Body of pancreas (tissue), 4 donors: ENCODE measurements at regions not wholly inside any gene's neighbourhood (a gene's known extent, or its start where the extent isn't known, plus 50 kb on each side); places are given as distances from the start of the nearest gene placed in this dataset.

ENCODE experiments used
- ATAC-seq: fragments of 150-250 bp; one replicate; pipeline ENCODE4 v1.9.1; 2016
- DNase-seq, 4 donors: peaks; one replicate each; pipeline ENCODE4 v3.0.0-alpha.2; 2019
- H3K27ac ChIP-seq, 4 donors: fragments of 200-600 bp; sonication (generic); 1 replicate in 3 of 4; 2 replicates in 1 of 4; pipeline versions ENCODE4 v1.5.1 to v1.6.1; 2016 to 2019; ENCODE audit warnings: mild to moderate bottlenecking in 1 of 4, mixed read lengths in 1 of 4, moderate library complexity in 1 of 4
- H3K27me3 ChIP-seq, 2 donors: fragments of 200-600 bp; sonication (generic); one replicate each; pipeline ENCODE4 v1.6.0; 2016; ENCODE audit warnings: mild to moderate bottlenecking in 1 of 2
- H3K36me3 ChIP-seq, 2 donors: fragments of 200-600 bp; sonication (generic); replicated peaks in 1 of 2; 2 replicates each; pipeline ENCODE4 v1.5.1; 2016; ENCODE audit warnings: low read depth in 2 of 2; ENCODE audit not compliant: insufficient read depth in 1 of 2
- H3K4me1 ChIP-seq: fragments of 200-600 bp; sonication (generic); one replicate; pipeline ENCODE4 v1.6.0; 2016
- H3K4me3 ChIP-seq, 2 donors: fragments of 200-600 bp; sonication (generic); 1 replicate in 1 of 2; 2 replicates in 1 of 2; pipeline ENCODE4 v1.5.1; 2016 to 2019
- H3K9me3 ChIP-seq, 3 donors: fragments of 200-600 bp; sonication (generic); 1 replicate in 2 of 3; 2 replicates in 1 of 3; pipeline ENCODE4 v1.5.1; 2016
- CTCF ChIP-seq, 7 experiments: fragments of 450-650 bp in 4 of 7; fragments of 200-600 bp in 3 of 7; sonication (generic) in 3 of 7; IDR thresholded peaks; one replicate each; pipeline ENCODE4 v1.5.1; 2016 to 2019; ENCODE audit warnings: antibody characterized with exemption in 7 of 7
- POLR2A ChIP-seq, 3 donors: fragments of 450-650 bp; IDR thresholded peaks; one replicate each; pipeline ENCODE4 v1.6.1; 2016; ENCODE audit warnings: antibody characterized with exemption in 3 of 3, mild to moderate bottlenecking in 2 of 3
- WGBS, 2 donors: methylation state at CpG; one replicate each; pipeline ENCODE4 v1.1.5; 2017; 5-methylcytosine and 5-hydroxymethylcytosine counted together
- intact Hi-C: fragments of 100-400 bp; cut with DNase I; formaldehyde crosslinking; loops from one replicate; pipeline ENCODE4 v1.15.1; 2023

- Histone ChIP-seq H3K27ac (no peak overlapping the region), H3K27me3 (no peaks in the 10 kb centered on the region), H3K4me3 (no peak overlapping the region), H3K9me3 (no peaks in the 10 kb centered on the region), H3K4me1 (no peaks in the 10 kb centered on the region), H3K36me3 (no peaks in the 10 kb centered on the region)
- DNase-seq (no peak), ATAC-seq (no peak)
- intact Hi-C loops, result no loop called here
- TF ChIP-seq POLR2A (IDR thresholded peaks at IDR 0.05) (no peak), CTCF (IDR thresholded peaks at IDR 0.05) (no peak)
Observed at GRCh38 chr9:103680581-103680980, 413.5 kb upstream of the SMC2 start.

GRCh38 chr9:103681435-103681834 is 412.7 kb upstream of the SMC2 start:
- Histone ChIP-seq H3K4me3 (no peak overlapping the region), H3K4me1 (no peaks in the 10 kb centered on the region), H3K9me3 (no peaks in the 10 kb centered on the region), H3K27ac (no peak overlapping the region), H3K36me3 (no peaks in the 10 kb centered on the region), H3K27me3 (no peaks in the 10 kb centered on the region)
- 46 to 51% methylated on average over 6 of the region's 6 CpGs for WGBS, 2 donors
- intact Hi-C loops, result no loop called here
- DNase-seq, result no peak
- no peak for TF ChIP-seq POLR2A (IDR thresholded peaks at IDR 0.05)
- TF ChIP-seq CTCF (IDR thresholded peaks at IDR 0.05), result no peak
- ATAC-seq, result no peak

- Histone ChIP-seq H3K36me3 (no peaks in the 10 kb centered on the region), H3K4me3 (no peak overlapping the region), H3K4me1 (no peaks in the 10 kb centered on the region), H3K27ac (no peak overlapping the region), H3K27me3 (no peaks in the 10 kb centered on the region), H3K9me3 (no peaks in the 10 kb centered on the region)
- intact Hi-C loops, result no loop called here
- no peak for DNase-seq
- TF ChIP-seq POLR2A (IDR thresholded peaks at IDR 0.05), result no peak
- no peak for TF ChIP-seq CTCF (IDR thresholded peaks at IDR 0.05)
- 74 to 81% methylated on average over 3 of the region's 3 CpGs for WGBS, 2 donors
- no peak for ATAC-seq
Observed at GRCh38 chr9:103700195-103700962, 393.7 kb upstream of the SMC2 start.

DNA sequence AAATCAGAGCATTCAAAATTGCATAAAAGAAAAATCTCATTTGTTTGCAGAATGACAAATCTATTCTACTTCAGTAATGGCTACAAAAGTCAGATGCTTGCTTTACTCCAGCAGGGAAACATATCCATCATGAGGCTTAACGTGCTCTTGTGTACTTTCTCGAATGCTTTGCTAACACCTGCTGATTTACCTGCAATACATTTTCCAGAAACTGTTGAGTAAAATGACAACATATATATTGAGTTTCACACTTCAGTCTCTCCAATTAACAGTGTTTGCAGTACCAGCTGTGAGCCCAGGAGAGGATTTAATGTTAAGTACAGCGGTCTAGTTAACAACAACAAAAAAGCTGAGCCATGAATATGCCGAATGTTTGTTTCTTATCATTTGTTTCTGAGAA is 391.5 kb upstream of the SMC2 start:
- WGBS, 2 donors, result 3 to 17% methylated on average over 4 of the region's 4 CpGs
- ATAC-seq (no peak), DNase-seq (no peak)
- H3K36me3 ChIP-seq, result no peaks in the 10 kb centered on the region
- TF ChIP-seq CTCF (IDR thresholded peaks at IDR 0.05), result no peak
- TF ChIP-seq POLR2A (IDR thresholded peaks at IDR 0.05), result no peak
- intact Hi-C loops, result no loop called here
- H3K27me3 ChIP-seq, result no peaks in the 10 kb centered on the region
- H3K9me3 ChIP-seq, result no peaks in the 10 kb centered on the region
- no peak overlapping the region for H3K4me3 ChIP-seq
- no peaks in the 10 kb centered on the region for H3K4me1 ChIP-seq
- H3K27ac ChIP-seq, result no peak overlapping the region

GRCh38 chr9:103707181-103707580 is 386.9 kb upstream of the SMC2 start:
- H3K4me1 ChIP-seq, result no peaks in the 10 kb centered on the region
- H3K27me3 ChIP-seq, result no peaks in the 10 kb centered on the region
- H3K9me3 ChIP-seq, result no peaks in the 10 kb centered on the region
- WGBS, 2 donors, result 55 to 56% methylated on average over 2 of the region's 2 CpGs
- ATAC-seq (no peak), DNase-seq (no peak)
- no peaks in the 10 kb centered on the region for H3K36me3 ChIP-seq
- no peak overlapping the region for H3K27ac ChIP-seq
- TF ChIP-seq CTCF (IDR thresholded peaks at IDR 0.05) (no peak), POLR2A (IDR thresholded peaks at IDR 0.05) (no peak)
- no peak overlapping the region for H3K4me3 ChIP-seq
- intact Hi-C loops, result no loop called here
